GM23338 (cell line): ENCODE measurements at regions not wholly inside any gene's neighbourhood (a gene's known extent, or its start where the extent isn't known, plus 50 kb on each side); places are given as distances from the start of the nearest gene placed in this dataset.

Experiments used
- ATAC-seq: fragments of 200-7000 bp; cut with Tn5 transposase; 3 replicates; pipeline ENCODE4 v1.9.1; 2020
- DNase-seq: peaks from one replicate; pipeline ENCODE4 v3.0.0-alpha.2; 2015; ENCODE audit warnings: low spot score
- H2AFZ ChIP-seq: fragments of 200-600 bp; sonication (generic); 2 replicates; pipeline ENCODE4 v1.8.0; 2016; ENCODE audit warnings: antibody characterized with exemption, mild to moderate bottlenecking, moderate library complexity
- H3F3A ChIP-seq: fragments of 200-600 bp; sonication (generic); replicated peaks from 2 replicates; pipeline ENCODE4 v1.8.0; 2017; ENCODE audit warnings: antibody characterized with exemption, mixed run types, low read depth
- H3K27ac ChIP-seq: fragments of 200-600 bp; sonication (generic); 2 replicates; pipeline ENCODE4 v1.6.1; 2016; ENCODE audit warnings: low read depth
- H3K27me3 ChIP-seq: fragments of 200-600 bp; sonication (generic); 2 replicates; pipeline ENCODE4 v1.8.0; 2016; ENCODE audit warnings: mild to moderate bottlenecking, mixed run types, moderate library complexity; ENCODE audit not compliant: insufficient read depth
- H3K36me3 ChIP-seq: fragments of 200-600 bp; sonication (generic); 2 replicates; pipeline ENCODE4 v1.8.0; 2016; ENCODE audit warnings: mild to moderate bottlenecking; ENCODE audit not compliant: insufficient read depth
- H3K4me1 ChIP-seq: fragments of 200-600 bp; sonication (generic); 2 replicates; pipeline ENCODE4 v1.8.0; 2016; ENCODE audit warnings: mild to moderate bottlenecking, moderate library complexity; ENCODE audit not compliant: insufficient read depth
- H3K4me2 ChIP-seq: fragments of 200-600 bp; sonication (generic); 2 replicates; pipeline ENCODE4 v1.7.1; 2017; ENCODE audit warnings: mixed run types
- H3K4me3 ChIP-seq: fragments of 200-600 bp; sonication (generic); 2 replicates; pipeline ENCODE4 v1.6.1; 2016; ENCODE audit warnings: mixed run types
- H3K79me2 ChIP-seq: fragments of 200-600 bp; sonication (generic); replicated peaks from 2 replicates; pipeline ENCODE4 v1.8.0; 2017; ENCODE audit warnings: mild to moderate bottlenecking; ENCODE audit not compliant: insufficient read depth
- H3K9me2 ChIP-seq: fragments of 200-600 bp; sonication (generic); 2 replicates; pipeline ENCODE4 v1.8.0; 2017; ENCODE audit not compliant: insufficient read depth
- H4K20me1 ChIP-seq: fragments of 200-600 bp; sonication (generic); replicated peaks from 2 replicates; pipeline ENCODE4 v1.8.0; 2017; ENCODE audit warnings: mild to moderate bottlenecking; ENCODE audit not compliant: insufficient read depth
- H3K27ac Mint-ChIP-seq: 2 replicates; pipeline ENCODE4 v1.8.0; 2020; ENCODE audit warnings: inconsistent platforms, mild to moderate bottlenecking, moderate library complexity, mixed read lengths
- H3K27me3 Mint-ChIP-seq: 3 replicates; pipeline ENCODE4 v1.8.0; 2022; ENCODE audit warnings: low read depth, mild to moderate bottlenecking, moderate library complexity, mixed read lengths, inconsistent platforms; ENCODE audit not compliant: insufficient read depth, poor library complexity
- H3K36me3 Mint-ChIP-seq: 3 replicates; pipeline ENCODE4 v1.8.0; 2021; ENCODE audit warnings: low read depth, mild to moderate bottlenecking, inconsistent platforms, moderate library complexity, mixed read lengths
- H3K4me1 Mint-ChIP-seq: 3 replicates; pipeline ENCODE4 v1.8.0; 2020; ENCODE audit warnings: mild to moderate bottlenecking, inconsistent platforms, mixed read lengths
- H3K4me3 Mint-ChIP-seq: 3 replicates; pipeline ENCODE4 v1.8.0; 2021; ENCODE audit warnings: moderate library complexity, mild to moderate bottlenecking, inconsistent platforms, mixed read lengths
- H3K9me3 Mint-ChIP-seq: 3 replicates; pipeline ENCODE4 v1.8.0; 2020; ENCODE audit warnings: moderate library complexity, mild to moderate bottlenecking, inconsistent platforms, mixed read lengths
- CREB1 ChIP-seq: fragments of 250-450 bp; sonication (Bioruptor Pico); IDR thresholded peaks from 2 replicates; pipeline ENCODE4 v1.5.0; 2020; ENCODE audit warnings: low read depth, mild to moderate bottlenecking, moderate library complexity
- CTCF ChIP-seq, 2 experiments: fragments of 200-600 bp in 1 of 2; sonication (generic) in 1 of 2; conservative IDR thresholded peaks; 2 replicates each; pipeline versions ENCODE4 v1.5.1 to v1.6.1; 2016 to 2017; ENCODE audit warnings: antibody characterized with exemption in 2 of 2, low read depth in 2 of 2, mild to moderate bottlenecking in 2 of 2, moderate library complexity in 1 of 2
- ETS1 ChIP-seq: IDR thresholded peaks from 2 replicates; pipeline ENCODE4 v1.6.1; 2016; ENCODE audit warnings: antibody characterized with exemption
- EZH2 ChIP-seq: fragments of 200-600 bp; sonication (generic); IDR thresholded peaks from one replicate; pipeline ENCODE4 v1.8.0; 2017; ENCODE audit warnings: antibody characterized with exemption, mild to moderate bottlenecking, low read depth; ENCODE audit not compliant: unreplicated experiment
- EZH2phosphoT487 ChIP-seq: fragments of 200-600 bp; sonication (generic); IDR thresholded peaks from one replicate; pipeline ENCODE4 v1.8.1; 2018; ENCODE audit warnings: antibody characterized with exemption; ENCODE audit not compliant: unreplicated experiment
- JUNB ChIP-seq: IDR thresholded peaks from one replicate; pipeline ENCODE4 v1.6.1; 2016; ENCODE audit warnings: antibody characterized with exemption; ENCODE audit not compliant: unreplicated experiment
- NANOG ChIP-seq: IDR thresholded peaks from 2 replicates; pipeline ENCODE4 v1.6.1; 2016; ENCODE audit warnings: antibody characterized with exemption, borderline replicate concordance
- POLR2AphosphoS5 ChIP-seq: IDR thresholded peaks from 2 replicates; pipeline ENCODE4 v1.6.1; 2016; ENCODE audit warnings: antibody characterized with exemption, low read depth
- REST ChIP-seq: IDR thresholded peaks from one replicate; pipeline ENCODE4 v1.6.1; 2018; ENCODE audit warnings: antibody characterized with exemption; ENCODE audit not compliant: unreplicated experiment
- STAT1 ChIP-seq: IDR thresholded peaks from one replicate; pipeline ENCODE4 v1.6.1; 2016; ENCODE audit warnings: antibody characterized with exemption; ENCODE audit not compliant: unreplicated experiment
- ZNF114 ChIP-seq: fragments of 250-450 bp; sonication (Bioruptor Pico); IDR thresholded peaks from 2 replicates; pipeline ENCODE4 v1.5.0; 2020; ENCODE audit warnings: mild to moderate bottlenecking, moderate library complexity
- ZNF331 ChIP-seq: fragments of 250-450 bp; sonication (Bioruptor Pico); IDR thresholded peaks from 2 replicates; pipeline ENCODE4 v1.5.0; 2020; ENCODE audit warnings: low read depth, mild to moderate bottlenecking, moderate library complexity
- ZNF462 ChIP-seq: fragments of 250-450 bp; sonication (Bioruptor Pico); IDR thresholded peaks from 2 replicates; pipeline ENCODE4 v1.5.0; 2020; ENCODE audit warnings: mild to moderate bottlenecking, moderate library complexity

GRCh38 chr13:23993680-23993985 is 96.3 kb upstream of the C1QTNF9B start (continued):
- TF ChIP-seq ETS1, result no peak
- TF ChIP-seq ZNF462 (CRISPR knock-in tag), result no peak
- TF ChIP-seq ZNF331 (CRISPR knock-in tag), result no peak
- TF ChIP-seq ZNF114 (CRISPR knock-in tag), result no peak

GRCh38 chr13:23995283-23996073 is 98.2 kb upstream of the C1QTNF9B start:
- H2AFZ ChIP-seq, result peak overlapping the region; percentile 38; the same call in 1 of the 2 replicates
- no peaks in the 10 kb centered on the region for H3F3A ChIP-seq
- peaks cover 14% of the 10 kb centered on the region; the same call in 1 of the 2 replicates for H3K9me2 ChIP-seq
- ATAC-seq, result no peak
- no peaks in the 10 kb centered on the region for H3K27me3 Mint-ChIP-seq
- no peak for DNase-seq
- no peak overlapping the region for H3K4me3 ChIP-seq
- peaks cover 9% of the 10 kb centered on the region; the same call in 1 of the 3 replicates for H3K36me3 Mint-ChIP-seq
- peak overlapping the region; percentile 21; the same call in 1 of the 2 replicates for H3K4me2 ChIP-seq
- peaks cover 8% of the 10 kb centered on the region for H3K4me1 ChIP-seq
- H3K27me3 ChIP-seq, result no peaks in the 10 kb centered on the region
- no peaks in the 10 kb centered on the region for H3K36me3 ChIP-seq
- no peaks in the 10 kb centered on the region for H4K20me1 ChIP-seq
- no peak overlapping the region for H3K27ac ChIP-seq
- H3K4me3 Mint-ChIP-seq, result no peak overlapping the region
- H3K9me3 Mint-ChIP-seq, result peaks cover 18% of the 10 kb centered on the region
- peaks cover 11% of the 10 kb centered on the region for H3K4me1 Mint-ChIP-seq
- no peak overlapping the region for H3K27ac Mint-ChIP-seq
- no peaks in the 10 kb centered on the region for H3K79me2 ChIP-seq
- TF ChIP-seq JUNB, result no peak
- TF ChIP-seq EZH2phosphoT487, result no peak
- no peak for TF ChIP-seq CTCF (conservative IDR thresholded peaks at IDR 0.05; ENCODE audit: low read depth in 2 of 2)
- TF ChIP-seq STAT1, result no peak
- no peak for TF ChIP-seq NANOG
- no peak for TF ChIP-seq EZH2
- TF ChIP-seq ZNF114 (CRISPR knock-in tag), result no peak
- TF ChIP-seq POLR2AphosphoS5, result no peak
- no peak for TF ChIP-seq CREB1 (CRISPR knock-in tag)
- TF ChIP-seq REST, result no peak
